ENCODE measurements at regions not wholly inside any gene's neighbourhood (a gene's known extent, or its start where the extent isn't known, plus 50 kb on each side); places are given as distances from the start of the nearest gene placed in this dataset.
"Not testable (repeated sequence)": the region's sequence is repeated elsewhere in the genome, so short reads cannot be mapped to it uniquely, and the experiment has no call there.

DNA sequence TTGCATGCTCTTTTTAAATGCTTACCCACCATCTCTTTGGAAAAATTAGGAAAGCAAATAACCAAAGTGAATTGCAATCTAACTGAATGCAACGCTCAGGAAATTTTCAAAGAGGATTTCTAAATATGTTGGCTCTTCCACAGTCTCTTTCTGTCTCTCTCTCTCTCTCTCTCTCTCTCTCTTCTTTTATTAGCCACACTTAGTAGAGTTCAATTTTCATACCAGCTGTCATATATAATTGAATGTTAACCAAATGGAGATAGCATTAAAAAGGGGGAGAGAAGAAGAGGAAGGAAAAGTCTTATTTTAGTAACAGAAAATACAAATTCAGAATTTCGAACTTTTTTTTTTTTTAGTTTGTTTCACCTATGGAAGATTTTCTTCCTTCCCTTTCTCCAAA, 235.9 kb upstream of the GBE1 start:
- in situ Hi-C loops (cut with HindIII; ENCODE audit: low sequenced_read_pairs) = no loop called here

DNA sequence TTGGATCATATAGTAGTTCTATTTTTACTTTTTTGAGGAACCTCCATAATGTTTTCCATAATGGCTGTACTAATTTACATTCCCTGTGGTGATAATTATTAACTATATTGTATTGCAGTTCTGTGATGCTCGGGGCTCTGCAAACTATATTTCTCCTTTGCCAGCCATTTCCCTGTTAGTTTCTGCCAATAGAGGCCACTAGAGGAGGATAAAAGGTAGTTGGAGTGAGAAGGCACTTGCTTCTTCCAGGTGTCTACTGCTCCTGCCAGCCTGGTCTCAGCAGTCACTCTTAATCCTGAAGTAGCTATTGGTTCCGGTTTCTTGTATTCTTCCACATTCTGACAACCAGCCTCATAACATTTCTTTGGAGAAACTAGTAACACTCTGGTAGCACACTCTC, 233.9 kb upstream of the GBE1 start:
- in situ Hi-C loops (cut with HindIII; ENCODE audit: low sequenced_read_pairs) = no loop called here

- in situ Hi-C loops (cut with HindIII; ENCODE audit: low sequenced_read_pairs) = no loop called here
These were observed 228.3 kb upstream of the GBE1 start for GRCh38 chr3:81989758-81990157.

- in situ Hi-C loops (cut with HindIII; ENCODE audit: low sequenced_read_pairs) = no loop called here
These were observed 227.8 kb upstream of the GBE1 start for GRCh38 chr3:81989274-81989673.

- in situ Hi-C loops (cut with HindIII; ENCODE audit: low sequenced_read_pairs) = not testable (repeated sequence)
These were observed 226.0 kb upstream of the GBE1 start for GRCh38 chr3:81987412-81987811.

DNA sequence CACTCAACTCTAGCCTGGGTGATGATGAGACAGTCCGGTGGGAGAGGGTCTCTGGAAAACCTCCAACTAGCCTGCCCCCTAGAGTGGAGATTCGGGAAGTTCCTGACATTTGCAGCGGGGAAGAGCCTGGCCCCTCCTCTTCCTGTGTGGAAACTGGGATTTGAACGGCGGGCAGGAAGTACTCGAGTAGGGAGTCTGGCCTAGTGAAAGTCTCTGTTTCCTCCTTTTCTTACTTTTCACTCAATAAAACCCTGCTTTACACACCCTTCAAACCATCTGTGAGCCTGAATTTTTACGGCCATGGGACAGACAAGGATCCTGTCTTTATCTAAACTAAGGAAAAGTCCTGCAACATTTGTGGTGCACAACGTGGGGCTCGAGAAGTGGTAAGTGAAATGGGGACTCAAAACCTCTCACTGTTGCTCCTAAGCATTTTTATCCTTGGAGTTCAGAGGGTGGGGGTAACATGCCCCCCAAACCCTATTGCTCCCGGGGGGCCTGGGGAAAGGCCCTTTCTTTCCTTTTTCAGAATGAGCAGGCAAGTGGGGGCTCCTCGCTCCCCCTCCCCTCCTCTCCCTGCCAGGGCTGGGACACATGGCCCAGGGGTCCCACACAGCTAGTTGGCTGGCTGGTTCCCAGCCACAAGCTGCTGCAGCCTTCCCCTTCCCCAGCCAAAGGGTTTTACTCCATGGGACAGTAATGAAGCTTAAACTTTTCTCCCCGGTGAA, 224.7 kb upstream of the GBE1 start:
- in situ Hi-C loops (cut with HindIII; ENCODE audit: low sequenced_read_pairs) = no loop called here

DNA sequence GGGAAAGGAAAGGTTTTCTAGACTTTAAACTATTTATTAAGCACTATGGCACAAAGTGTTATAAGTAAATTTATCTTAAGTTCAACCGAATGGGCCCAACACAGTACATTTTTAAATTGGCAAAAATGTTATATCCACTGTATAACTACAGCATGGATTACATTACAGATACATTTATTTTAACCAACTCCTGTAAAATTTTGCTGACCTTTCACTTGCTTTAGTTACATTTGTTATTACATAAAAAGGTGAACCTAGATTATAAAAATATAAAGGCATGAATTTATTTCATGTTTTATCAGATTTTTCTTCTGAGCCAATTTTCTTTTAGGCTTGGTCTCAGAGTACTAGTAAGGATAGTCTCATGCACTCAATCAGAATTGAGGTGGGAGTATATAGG, 221.9 kb upstream of the GBE1 start:
- in situ Hi-C loops (cut with HindIII; ENCODE audit: low sequenced_read_pairs) = no loop called here

DNA sequence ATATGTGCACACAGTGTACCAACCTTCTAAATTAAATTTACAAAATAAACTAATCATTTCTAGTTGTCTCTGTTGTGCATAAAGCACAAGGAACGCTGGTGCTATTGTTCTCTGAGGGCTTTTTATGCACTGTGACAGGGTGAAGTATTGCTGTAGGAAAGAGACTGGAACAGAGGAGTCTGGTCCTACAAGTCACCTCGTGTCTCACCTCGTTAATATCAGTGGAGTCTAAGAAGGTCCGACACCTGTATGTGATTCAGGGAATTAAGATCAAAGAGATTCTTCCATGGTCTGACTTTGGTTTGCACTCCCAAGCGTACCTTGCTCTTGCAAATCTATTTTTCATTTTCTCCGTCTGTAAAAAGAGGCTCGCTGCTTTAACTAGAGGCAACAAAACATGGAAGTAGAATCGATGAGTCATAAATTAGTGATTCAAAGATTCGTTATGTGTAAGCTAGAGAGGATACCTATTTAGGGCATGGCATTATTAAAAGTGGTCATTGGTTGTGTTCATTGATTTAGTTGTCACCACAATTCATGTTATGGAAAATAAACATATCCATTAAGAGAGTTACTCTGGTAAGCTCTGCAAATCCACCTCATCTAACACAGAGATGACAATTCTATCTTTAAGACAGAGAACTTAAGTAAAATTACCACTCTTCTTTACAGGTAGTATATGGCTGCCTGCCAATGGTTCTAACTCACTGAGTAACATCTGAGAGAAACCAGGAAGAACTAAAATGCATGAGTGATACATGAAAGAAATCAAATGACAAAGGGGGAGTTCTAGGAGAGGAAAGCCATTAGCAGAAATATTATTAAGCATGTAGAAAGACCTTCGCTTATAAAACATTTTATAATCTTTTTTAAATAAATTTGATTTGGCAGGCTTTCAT, 219.4 kb upstream of the GBE1 start:
- in situ Hi-C loops (cut with HindIII; ENCODE audit: low sequenced_read_pairs) = no loop called here

DNA sequence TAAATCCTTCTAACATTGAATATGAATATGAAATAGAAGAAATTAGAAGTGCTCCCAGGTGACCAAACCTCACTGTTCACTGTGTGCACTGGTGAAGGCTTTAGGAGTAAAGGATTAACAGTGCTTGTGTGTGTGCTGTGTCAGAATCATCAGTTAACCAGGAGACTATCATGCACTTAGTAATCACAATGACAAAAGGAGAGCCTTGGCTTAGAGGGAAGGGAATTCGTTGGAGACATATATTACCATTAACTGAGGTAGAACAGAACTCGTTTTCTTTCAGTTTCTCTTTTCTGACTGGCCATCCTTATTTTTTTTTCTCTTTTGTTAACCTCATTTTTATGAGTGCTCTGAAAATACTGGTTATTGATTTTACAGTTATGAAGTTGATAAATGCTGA, 213.3 kb upstream of the GBE1 start:
- in situ Hi-C loops (cut with HindIII; ENCODE audit: low sequenced_read_pairs) = no loop called here

- in situ Hi-C loops (cut with HindIII; ENCODE audit: low sequenced_read_pairs) = loop anchor here (5.0 kb wide), 1 partner anchor 36 kb away; no protein-coding TSS in a partner anchor
These were observed 207.2 kb upstream of the GBE1 start for GRCh38 chr3:81968658-81969057.

DNA sequence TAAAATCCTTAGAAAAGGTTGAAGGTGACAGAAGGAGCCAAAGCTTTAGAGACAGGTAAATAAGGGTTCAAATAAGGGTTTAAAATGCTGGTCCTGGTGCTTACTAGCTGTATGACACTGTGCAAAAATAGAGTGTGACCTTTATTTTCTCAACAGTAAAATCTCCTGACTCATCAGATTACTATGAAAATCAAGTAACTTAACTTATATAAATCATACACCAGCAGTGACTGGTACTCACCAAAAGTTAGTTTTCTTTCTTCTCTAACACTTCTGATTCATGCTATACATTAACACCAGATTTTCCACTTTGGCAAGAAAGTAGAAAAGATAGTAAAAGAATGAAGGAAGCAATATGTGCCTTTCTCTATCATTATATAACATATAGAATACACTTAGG, 205.9 kb upstream of the GBE1 start:
- in situ Hi-C loops (cut with HindIII; ENCODE audit: low sequenced_read_pairs) = loop anchor here (5.0 kb wide), 1 partner anchor 35 kb away; no protein-coding TSS in a partner anchor

DNA sequence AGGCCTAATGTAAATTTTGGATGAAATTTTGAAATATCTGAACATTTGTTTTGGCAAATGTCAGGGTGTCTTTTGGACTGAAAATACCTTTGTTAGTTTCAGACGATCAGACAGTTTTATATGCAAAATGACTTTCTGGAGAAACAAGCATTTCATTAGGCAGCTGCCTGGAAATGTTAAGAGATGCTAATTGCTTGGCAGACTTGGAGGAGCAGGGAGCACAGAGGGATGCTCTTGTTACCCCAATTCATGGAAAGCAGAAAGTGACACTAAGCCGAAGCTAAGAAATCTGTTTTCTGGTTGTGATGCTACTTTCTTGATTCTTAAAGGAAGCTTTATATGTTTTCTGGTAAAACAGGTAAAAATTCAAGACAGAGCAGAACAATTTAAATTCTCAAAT, 204.3 kb upstream of the GBE1 start:
- in situ Hi-C loops (cut with HindIII; ENCODE audit: low sequenced_read_pairs) = loop anchor here (5.0 kb wide), 1 partner anchor 33 kb away; no protein-coding TSS in a partner anchor

DNA sequence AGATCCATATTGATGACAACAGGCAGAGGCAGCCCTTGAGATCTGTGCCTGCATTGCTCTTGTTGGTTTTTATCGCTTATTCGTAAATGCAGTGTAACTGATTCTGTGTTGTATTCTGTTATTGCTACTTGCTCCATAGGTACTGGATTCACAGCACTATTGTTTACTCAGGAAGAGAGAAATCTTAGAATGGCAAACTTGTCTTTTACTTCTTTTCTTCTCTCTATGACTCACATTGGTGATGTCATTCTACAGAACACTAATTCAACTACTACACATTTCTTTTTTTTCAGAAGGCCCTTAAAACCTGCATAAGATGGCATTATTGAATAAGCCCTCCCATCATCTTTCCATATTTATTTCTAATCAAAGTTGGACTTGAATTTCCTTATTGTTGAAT, 201.0 kb upstream of the GBE1 start:
- in situ Hi-C loops (cut with HindIII; ENCODE audit: low sequenced_read_pairs) = no loop called here

DNA sequence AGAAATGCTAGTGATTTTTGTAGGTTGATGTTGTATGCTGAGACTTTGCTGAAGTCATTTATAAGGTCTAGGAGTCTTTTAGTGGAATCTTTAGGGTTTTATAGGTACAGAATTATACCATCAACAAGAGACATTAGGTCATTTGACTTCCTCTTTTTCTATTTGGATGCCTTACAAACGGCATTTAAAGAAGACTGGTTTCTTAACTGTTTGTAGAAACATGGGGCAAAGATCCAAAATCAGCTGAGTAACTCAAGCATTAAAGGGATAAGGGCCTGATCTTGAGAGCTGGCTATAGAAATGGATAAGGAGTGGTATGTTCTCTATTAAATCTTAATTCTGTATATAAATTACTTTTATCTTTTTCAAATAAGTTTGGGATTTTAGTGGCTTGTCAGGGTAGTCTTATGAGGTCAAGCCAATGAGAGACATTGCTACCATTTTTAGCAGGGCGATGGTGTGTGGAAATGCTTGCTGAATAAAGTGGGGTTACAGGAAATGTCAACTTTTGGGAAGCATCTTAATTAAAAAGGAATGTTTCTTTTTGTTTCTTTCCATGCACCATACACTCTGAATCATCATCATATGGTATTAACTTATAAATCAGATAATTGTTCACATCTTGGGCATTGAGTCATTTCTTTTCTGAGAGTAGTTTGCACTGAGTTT, 197.7 kb upstream of the GBE1 start:
- in situ Hi-C loops (cut with HindIII; ENCODE audit: low sequenced_read_pairs) = no loop called here

DNA sequence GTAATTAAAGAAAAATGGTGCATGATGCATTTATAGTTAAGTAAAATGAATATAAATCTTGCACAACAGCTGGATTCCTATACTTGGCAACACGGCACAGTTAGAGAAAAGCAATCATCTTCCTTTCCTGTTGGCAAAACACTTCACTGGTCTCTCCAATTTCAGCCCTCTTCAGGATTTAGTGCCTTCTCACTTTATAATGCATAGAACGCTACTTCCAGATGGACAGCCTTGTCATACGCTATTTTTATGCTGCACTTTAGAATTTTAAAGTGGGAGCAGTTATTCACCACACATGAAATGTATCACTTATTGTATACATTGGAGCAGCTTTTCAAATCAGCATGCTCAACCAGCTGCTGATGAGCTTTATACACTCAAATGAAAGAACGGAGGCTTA, 194.4 kb upstream of the GBE1 start:
- in situ Hi-C loops (cut with HindIII; ENCODE audit: low sequenced_read_pairs) = no loop called here

- in situ Hi-C loops (cut with HindIII; ENCODE audit: low sequenced_read_pairs) = no loop called here
These were observed 191.7 kb upstream of the GBE1 start for GRCh38 chr3:81953111-81953510.

- in situ Hi-C loops (cut with HindIII; ENCODE audit: low sequenced_read_pairs) = no loop called here
These were observed 190.7 kb upstream of the GBE1 start for GRCh38 chr3:81952141-81952540.

GRCh38 chr3:81951636-81952035, 190.2 kb upstream of the GBE1 start:
- in situ Hi-C loops (cut with HindIII; ENCODE audit: low sequenced_read_pairs) = no loop called here

DNA sequence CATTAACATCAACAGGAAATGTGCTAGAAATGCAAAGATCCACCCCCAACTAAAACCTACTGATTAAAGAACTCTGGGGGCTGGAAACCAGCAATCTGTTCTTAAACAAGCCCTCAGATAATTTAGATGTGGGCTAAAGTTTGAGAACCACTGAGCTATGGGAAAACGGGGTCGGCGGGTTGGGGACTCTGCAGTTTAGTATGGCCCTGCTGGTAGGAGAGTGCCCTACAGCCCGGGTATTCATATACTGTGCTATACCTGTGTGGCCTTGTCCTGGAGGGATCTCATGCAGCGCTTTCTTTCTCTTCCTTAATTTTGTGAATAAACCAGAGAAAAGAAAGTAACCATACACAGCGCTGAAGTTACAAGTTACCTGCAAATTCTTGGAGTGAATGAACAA, 189.7 kb upstream of the GBE1 start:
- in situ Hi-C loops (cut with HindIII; ENCODE audit: low sequenced_read_pairs) = no loop called here

DNA sequence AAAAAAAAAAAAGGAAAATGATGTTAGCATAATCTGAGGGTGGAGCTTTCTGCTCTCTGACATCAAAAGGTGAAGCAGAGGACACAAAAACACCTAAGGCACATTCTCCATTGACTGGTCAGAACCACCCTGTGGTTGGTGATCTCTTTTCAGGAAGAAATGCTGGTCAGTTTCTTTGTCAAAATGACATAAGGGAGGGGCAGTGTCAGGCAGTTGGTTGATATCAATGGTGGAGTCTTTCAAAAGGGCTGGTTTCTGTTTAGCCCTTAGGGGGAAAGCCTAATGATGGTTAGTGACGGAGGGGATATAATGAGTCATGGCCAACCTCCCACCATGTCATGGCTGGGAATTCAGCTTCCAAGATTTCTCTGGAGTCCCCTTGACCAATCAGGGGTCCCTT, 185.9 kb upstream of the GBE1 start:
- in situ Hi-C loops (cut with HindIII; ENCODE audit: low sequenced_read_pairs) = no loop called here

GRCh38 chr3:81938681-81939080, 177.2 kb upstream of the GBE1 start:
- in situ Hi-C loops (cut with HindIII; ENCODE audit: low sequenced_read_pairs) = no loop called here

GRCh38 chr3:81936817-81937216, 175.4 kb upstream of the GBE1 start:
- in situ Hi-C loops (cut with HindIII; ENCODE audit: low sequenced_read_pairs) = no loop called here
